NCI-H1930 (cell line): ENCODE measurements at regions not wholly inside any gene's neighbourhood (a gene's known extent, or its start where the extent isn't known, plus 50 kb on each side); places are given as distances from the start of the nearest gene placed in this dataset.

Source experiments
- DNase-seq, 2 experiments: peaks; one replicate each; lab custom pipeline; 2025; lab: John Stamatoyannopoulos, UW

DNA sequence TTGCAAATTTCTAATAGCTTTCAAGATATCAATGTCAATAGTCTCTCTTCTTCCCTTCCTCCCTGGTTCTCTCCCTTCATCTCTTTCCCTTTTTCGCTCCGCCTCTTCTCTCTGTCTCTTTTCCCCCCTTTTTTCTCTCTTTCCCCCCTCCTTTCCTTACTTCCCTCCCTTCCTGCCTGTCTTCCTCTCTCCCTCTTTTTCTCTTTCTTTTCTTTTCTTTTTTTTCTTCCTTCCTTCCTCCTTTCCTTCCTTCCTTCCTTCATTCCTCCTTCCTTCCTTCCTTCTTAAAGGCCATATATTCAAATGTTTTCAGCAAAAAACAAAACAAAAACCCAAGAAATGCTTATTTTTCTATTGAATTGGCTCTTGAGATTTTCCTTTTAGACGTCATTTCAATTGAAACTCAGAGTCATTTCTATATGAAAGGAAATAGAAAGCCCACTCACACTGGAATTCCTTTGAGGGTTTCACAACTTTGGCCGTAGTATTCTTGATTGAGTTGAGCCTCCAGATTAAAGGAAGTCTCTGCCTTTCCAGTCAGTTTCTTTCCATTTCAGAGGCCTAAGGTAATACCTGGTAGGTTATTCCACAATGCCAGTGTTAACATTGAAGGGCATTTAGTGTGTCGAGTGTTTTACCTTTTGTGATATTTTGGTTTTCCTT lies 551.5 kb downstream of the LMO4 start:
- no peak for DNase-seq

DNA sequence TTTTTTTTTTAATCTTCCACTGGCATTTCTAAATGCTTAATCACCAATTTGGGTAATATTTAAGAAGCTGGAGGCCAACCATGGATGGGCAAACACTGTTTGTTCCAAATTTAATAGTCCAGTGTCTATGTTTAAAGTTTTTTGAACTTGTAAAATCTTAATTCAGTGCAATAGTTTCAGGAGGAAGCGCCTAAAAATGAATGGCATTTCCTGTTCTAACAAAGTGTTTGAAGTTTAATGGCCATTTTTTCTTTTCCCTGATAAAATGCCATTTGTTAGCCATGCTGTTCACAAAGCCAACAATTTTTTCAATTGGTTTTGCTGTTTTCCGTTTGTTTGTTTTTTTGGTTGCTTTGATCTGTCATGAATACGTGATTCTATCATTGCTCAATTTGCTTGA lies 552.1 kb downstream of the LMO4 start:
- DNase-seq, result no peak

DNA sequence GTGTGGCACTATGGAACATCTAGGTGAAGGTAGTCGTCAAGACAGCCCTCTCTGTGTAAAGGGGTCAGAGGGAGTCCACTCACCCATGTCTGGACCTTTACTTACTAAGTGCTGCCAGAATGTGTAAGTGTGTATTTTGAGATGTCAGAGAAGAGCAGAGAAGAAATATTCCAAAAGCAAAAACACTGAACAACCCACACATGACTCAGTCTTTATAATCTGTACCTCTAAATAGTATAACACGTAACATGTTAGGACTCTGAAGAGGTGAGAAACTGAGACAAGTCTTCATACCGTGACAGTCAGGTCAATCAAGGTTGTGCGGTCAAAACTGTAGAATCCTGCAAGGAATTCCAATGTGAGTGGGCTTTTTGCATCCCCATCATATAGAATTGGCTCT lies 555.2 kb downstream of the LMO4 start:
- no peak for DNase-seq

DNA sequence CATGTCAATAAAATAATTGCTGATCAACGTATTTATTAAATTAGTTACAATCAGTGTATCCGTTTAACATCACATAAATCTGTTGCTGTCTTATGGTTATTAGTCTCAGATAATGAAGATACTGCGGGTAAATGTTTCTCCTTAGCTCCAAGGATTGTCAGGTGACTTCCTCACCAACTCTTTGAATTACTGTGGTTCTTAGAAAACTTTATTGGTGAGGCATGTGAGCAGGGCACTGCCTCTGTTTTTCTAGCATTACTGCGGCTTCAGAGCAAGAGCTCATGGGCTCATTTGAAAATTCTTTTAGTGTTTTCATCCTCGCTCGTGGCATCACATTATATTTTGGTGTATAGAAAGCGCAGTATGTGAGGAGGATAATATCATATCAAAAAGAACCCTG lies 555.9 kb downstream of the LMO4 start:
- DNase-seq, result no peak

DNA sequence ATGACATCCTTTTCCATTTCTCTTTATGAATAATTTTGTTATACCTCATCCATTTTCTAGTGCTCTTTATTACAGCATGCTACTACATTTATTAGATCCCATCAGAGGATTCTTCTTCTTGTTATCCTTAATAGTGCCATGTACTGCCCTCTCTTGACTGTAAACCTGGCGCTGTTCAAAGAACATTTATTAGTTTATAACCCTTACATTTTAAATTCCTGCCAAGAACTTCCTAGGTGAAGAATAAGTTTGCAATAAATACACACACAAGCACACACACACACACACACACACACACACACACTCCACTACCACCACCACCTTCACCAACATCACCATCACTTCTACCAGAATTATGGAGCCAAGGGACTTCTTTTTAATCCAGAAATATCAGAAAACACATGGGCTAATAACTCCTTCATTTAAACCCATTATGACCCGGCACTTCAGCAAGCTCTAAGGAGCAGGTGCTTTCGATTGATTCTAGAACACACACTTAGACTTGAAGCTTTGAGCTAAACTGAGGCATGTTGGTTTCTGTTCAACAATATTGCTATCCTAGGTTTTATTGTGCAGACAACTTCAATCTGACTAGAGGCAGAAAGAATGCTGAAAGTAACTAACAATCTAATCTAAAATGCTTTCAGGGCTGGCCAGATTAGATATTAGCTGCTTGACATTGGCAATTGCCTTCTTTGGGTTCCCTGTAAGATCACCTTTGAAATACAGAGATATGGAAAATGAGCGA lies 556.8 kb downstream of the LMO4 start:
- DNase-seq, result no peak

DNA sequence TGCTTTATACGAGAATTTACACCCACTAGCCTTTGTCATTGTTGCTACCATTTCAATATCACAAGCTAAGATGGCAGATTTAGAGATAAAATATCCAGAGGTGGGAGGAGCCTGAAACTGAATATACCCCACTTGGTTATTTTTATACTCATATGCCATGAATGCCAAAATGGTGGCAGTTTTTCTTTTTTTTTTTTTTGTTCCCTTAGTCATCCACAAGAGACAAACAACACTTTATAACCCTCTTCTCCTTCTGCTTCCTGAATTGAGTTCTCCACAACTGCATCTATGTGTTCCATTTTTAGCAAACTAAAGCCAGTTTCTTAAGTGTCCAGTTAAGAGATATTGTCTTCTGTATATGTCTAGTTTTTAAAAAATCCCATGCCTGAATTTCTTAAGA lies 558.4 kb downstream of the LMO4 start:
- no peak for DNase-seq

DNA sequence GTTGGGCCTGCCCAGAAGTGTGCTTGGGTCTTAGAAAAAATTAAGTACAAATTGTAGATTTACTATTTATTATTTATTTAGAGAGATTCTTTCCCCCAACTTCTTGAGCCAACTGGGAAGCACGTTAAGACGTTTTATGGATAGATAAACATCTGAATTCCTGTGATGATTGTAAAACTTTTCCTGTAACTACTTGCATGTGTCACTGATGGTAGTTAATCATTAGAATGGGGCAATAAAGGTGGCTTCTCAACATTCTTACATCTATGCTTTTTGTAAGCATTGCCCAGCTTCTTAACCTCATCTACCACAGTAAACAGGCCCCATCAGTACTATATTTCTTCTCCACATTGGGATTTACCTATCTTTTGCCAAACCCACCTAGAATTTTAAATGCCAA lies 559.8 kb downstream of the LMO4 start:
- DNase-seq, result no peak

DNA sequence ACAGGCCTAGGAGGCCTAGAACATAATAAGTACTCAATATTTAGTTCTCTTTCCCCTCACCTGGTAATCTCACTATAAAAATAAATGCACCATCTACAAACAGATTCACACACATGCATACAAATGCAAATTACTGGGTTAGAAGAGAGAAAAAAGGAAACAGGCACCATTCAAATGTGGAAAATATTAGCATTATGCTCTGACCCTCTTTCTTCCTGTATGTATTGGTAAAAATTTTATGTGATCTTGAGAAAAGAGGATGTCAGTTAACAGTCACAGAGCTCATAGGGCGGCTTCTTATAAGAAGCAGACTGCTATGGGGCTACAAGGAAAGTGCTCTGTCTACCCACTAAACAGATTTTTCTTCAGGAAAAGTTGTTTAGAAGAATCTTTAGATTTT lies 565.4 kb downstream of the LMO4 start:
- no peak for DNase-seq

DNA sequence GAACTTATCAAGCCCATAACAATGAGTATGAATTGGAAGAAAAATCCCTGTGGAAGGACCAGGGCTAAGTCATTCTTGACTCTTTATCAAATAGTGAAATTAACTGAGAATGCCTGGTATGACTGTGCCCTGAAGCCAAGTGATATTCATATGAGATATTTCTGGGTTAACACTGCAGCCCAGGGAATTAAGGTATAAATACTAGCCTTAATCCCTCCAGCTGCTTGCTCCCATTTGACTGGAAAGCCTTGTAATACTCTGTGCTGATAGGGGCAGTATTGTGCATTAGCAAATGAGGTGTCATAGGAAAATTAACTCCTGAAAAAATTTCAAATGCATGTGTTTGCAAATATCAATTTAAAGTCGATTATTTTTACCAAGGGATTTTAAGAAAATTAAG lies 568.8 kb downstream of the LMO4 start:
- DNase-seq, result no peak

DNA sequence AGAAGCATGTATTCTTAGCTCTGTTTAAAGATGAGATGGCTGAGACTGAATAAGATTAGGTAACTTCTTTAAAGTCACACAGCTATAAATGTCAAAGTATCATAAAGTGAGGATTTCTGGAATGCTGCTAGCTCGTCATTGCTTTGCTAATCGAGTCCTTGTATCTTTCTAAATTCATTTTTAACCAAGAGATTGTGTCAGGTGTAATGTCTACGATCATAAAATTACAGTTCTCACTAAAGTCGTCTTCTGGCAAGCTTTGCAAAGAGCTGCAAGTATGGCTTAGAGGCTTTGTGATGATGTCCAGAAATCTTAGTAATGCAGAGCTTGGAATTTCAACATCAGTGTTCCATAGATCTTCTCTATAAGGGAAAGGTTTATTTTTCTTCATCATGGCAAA lies 569.8 kb downstream of the LMO4 start:
- DNase-seq, result no peak

DNA sequence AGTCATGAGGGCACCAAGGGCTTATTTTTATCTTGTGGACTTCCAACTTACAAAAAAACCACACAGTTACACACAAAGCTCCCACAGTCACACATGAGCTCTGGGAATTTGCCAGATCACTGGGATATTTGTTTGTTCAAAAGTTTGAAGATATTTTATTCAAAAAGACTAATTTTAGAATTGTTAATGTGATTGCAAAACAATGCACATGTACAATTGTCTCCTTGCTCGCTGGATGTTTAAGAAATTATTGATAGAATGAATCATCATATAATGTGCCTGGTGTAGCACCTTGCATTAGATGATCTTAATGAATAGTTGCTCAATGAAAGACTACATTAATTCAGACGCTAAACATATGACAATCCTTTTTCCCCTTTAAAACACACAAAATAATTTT lies 570.3 kb downstream of the LMO4 start:
- DNase-seq, result no peak

DNA sequence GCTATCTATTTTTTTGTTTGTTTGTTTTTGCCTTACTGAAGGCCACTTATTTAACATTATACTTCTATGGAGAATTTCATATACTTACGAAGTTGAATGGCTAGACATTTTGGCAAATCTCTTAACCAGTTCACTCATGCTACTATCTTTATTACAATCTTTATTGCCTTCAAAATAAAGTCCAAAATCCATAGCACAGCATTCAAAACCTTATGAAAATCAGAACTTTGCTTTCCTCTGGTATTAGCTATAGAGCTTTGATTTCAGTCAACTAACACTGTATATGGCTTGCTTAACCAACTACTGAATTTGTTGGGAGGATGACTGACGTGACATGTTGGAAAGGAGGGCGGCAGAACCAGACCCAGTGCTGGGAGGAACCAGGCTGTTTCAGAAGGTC lies 571.1 kb downstream of the LMO4 start:
- DNase-seq, result no peak

DNA sequence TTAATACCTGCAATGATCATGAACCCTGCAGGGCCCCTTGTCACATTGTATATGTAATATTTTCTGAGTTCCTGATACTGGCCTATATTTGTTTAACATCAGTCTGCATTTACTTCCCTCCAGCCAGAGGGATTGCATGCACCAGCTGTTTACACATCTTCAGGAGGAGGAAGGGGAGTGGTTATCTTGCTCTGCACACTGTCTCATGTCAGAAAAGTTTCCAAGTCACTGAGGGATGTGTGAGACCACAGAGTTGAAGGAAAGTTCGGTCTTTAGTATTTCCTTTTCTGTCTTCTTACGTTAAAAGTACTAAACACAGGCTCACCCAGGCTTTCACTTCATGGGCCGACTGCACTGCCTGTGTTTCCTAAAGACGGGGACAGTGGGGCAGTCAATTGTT lies 574.1 kb downstream of the LMO4 start:
- no peak for DNase-seq

DNA sequence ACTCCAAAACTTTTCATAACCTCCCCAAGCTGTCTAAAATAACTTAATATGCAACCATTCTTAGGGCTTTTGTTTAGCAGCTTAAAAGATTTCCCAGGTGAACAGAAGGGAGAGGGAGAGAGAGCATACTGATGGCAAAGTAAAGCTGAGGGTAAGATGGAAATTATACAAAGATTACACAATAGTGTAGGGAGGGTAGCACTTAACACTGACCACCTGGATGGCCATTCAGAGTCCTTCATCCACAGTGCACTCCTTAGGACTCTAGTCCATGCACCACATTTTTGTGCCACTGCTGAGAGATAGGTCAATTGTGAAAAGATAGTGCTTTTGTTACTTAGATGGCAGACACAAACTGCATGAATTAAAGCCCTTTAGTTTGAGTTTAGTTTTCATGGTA lies 574.6 kb downstream of the LMO4 start:
- DNase-seq, result no peak

DNA sequence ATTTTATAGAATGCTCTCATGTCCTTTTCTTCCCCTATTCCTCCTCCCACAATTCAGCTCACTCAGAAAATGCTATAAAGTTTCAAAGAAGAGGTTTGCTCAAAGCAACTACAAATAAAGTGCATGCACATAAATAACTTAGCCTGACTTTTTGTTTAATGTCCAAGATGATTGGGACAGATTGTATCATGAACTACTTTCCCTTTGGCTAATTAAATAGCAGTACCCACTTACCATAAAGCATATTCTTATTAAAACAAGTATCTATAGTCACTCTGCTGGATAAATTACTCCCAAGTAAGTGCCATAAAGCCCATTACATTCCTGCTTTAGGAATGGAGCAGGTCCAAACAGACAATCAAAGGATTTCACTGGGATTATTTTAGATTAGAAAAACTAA lies 576.0 kb downstream of the LMO4 start:
- no peak for DNase-seq

DNA sequence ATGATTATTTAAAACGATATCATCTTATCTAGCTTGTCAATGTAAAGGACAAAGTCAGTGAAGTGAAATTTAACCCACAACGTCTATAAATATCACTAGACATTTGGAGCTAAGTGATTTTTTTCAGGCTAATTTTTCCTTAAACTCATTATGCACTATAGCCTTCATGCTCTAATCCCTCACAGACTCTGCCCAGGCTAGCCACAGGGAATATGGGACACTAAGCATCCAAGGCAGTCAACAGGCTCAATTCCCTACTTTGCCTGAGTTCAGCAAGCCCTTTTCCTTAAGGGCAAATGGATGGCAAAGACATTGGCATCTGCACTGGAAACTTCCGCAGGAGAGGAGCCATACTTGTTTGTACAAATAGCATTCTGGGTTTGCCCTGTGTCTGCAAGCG lies 577.0 kb downstream of the LMO4 start:
- no peak for DNase-seq

DNA sequence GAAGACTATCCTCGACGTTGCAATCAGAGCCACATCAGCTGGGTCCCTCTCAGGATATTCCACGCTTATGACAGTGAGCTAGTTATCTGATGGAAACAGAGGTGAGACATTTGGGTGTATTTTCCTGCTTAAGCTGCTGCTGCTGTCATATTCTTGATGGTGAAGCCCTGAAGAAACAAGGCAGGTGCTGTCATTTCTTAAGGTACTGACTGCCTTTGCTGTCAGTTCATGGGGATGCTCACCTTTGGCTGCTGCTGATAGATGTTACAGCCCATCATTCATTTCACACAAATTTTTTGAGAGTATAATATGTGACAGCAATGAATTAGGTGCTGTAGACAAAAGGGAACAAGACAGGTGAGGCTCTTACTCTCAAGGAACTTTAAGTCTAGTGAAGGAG lies 577.4 kb downstream of the LMO4 start:
- DNase-seq, result no peak

DNA sequence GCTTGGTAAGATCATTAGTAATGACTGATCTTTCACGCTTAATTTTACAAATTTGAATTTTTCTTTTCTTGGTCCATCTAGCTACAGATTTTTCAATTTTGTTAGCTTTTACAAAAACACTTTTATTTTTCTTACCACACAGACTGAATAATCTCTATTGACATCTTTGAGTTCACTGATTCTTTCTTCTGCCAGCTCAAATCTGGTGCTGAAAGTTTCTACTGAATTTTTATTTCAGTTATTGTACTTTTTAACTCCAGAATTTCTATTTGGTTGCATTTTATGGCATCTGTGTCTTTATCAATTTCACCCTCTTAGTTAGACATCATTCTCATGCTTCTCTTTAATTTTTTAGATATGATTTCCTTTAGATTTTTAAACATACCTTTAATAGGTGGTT lies 584.7 kb downstream of the LMO4 start:
- DNase-seq, result no peak

DNA sequence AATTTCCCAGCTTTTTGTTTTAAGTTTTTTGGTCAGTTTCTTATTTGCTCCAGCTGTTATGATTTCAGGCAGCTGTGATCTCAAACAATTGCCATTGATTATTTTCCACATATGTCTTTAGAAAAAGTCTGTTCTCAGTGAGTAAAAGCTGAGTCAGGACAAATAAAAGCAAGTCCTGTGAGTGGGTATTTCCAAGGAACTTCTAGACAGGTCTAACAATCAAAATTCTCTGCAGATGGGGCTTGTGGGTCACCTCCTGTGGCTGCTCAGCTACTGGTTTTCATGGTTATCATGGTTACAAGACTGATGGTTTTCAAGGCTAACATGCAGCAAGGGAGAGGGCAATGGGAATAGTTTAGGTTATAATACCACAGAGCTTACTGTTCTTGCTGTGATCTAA lies 585.7 kb downstream of the LMO4 start:
- DNase-seq, result no peak

DNA sequence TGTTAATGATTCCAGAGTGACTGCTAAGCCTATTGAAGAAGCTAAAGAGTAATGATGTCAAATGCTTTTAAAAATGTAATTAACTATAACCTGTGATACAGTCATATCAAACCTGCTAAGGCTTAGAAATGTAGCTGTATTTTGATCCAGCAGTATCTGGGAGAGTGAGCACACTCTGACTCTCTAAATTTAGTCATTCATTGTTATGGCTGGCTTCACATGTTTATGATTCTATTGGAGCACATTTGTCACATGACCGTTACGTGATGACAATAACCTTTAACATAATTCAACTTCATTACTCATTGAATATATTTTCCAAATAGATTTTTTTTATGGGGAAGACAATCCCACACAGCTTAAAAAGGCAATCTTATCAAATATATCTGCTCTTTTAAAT lies 587.1 kb downstream of the LMO4 start:
- DNase-seq, result no peak

DNA sequence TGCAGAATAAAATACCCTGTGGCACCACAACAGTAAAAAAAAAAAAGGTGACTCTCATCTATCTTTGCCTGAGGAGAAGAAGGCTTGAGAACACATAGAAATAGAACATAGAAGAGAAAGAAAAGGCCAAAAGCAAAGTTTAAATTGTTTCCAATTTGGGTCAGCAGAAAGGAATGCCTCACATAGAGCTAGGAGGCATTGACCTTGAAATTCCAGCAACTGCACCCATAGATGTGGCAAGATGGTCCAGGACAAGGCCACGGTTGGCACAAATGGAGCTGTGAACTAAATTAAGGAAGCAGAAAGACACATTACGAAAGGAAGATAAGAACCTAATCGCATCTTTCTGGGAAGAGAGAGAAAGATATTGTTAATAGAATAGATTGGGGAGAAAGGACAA lies 588.3 kb downstream of the LMO4 start:
- DNase-seq, result no peak

DNA sequence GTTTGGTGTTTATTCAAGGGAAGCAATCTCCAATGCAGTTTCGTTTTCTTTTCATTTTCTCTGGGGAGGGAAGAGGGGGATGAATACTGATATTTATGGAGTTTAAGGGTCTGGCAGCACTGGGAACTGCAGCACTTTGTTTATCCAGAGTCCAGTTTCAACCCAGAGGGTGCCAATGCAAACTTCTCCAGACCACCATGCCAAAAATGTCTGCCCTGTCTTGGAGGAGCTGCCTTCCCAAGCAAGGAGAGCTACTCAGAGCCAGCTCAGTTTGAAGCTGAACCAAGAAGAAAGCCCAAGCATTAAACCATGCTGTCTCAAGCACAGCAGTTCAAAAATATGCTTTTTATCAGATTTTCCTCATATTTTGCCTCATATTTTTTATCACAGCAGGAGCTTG lies 589.7 kb downstream of the LMO4 start:
- DNase-seq, result no peak

DNA sequence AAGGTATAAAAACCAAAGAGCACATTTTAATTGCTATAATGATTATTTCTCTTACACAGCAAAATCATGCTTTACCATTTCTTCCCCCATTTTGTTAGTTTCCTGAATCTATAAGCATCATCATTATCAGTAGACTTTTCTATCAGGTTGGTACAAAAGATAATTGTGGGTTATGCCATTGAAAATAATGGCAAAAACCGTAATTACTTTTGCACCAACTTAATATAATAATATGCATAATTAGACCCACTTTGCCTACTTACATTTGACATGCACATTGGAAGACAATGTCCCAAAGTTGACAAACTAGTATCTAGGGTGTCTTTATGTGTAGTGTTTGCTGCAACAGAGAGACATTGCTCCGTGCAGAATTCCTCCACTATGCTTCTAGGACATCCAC lies 594.2 kb downstream of the LMO4 start:
- no peak for DNase-seq

DNA sequence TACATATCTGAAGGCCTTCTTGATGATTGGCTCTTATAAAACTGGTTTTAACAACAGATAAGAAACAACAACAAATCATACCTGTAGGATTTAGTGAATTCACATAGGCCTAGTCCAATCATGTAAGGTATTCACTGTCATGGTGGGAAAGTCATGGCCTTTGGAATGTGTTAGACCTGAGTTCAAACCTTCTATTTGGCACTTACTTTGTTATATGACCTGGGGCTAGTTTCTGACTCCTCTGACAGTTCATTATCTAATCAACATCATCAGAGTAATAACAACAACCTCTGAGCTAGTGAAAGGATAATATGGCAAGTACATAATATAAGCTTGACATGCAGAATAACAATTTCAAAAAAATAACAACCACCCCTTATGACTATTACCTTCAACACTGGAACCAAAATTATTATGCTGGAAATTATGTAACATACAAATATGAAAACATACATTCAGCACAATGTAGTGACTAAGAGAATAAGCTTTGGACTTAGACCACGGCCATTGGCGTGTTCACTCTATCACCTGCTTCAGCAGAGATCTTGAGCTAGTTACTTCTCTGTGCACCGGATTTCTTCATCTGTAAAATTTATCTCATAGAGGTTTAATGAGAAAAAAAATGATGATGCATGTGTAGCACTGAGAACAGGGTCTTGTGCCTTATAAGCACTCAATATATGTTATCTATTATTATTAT lies 597.6 kb downstream of the LMO4 start:
- no peak for DNase-seq
